Lung (tissue), 9 donors: ENCODE measurements at regions not wholly inside any gene's neighbourhood (a gene's known extent, or its start where the extent isn't known, plus 50 kb on each side); places are given as distances from the start of the nearest gene placed in this dataset.
"Not testable (repeated sequence)": the region's sequence is repeated elsewhere in the genome, so short reads cannot be mapped to it uniquely, and the experiment has no call there.

Experiments
- ATAC-seq: fragments of 200-7000 bp; cut with Tn5 transposase; one replicate; pipeline ENCODE4 v1.9.1; 2020; ENCODE audit warnings: moderate number of reproducible peaks; ENCODE audit not compliant: insufficient read depth, low FRiP score
- DNase-seq, 3 donors: peaks; one replicate each; pipeline ENCODE4 v3.0.0-alpha.2; 2013 to 2017
- H3K27ac ChIP-seq, 2 donors: one replicate each; pipeline ENCODE4 v1.5.1; 2013; ENCODE audit warnings: mild to moderate bottlenecking in 2 of 2, moderate library complexity in 2 of 2, control low read depth in 1 of 2, inconsistent platforms in 1 of 2, low read depth in 1 of 2, low read length in 1 of 2
- H3K27me3 ChIP-seq, 3 donors: one replicate each; pipeline ENCODE4 v1.5.1; 2013; ENCODE audit warnings: low read length in 2 of 3; ENCODE audit not compliant: control insufficient read depth in 3 of 3, insufficient read depth in 3 of 3
- H3K36me3 ChIP-seq, 4 donors: one replicate each; pipeline ENCODE4 v1.5.1; 2013; ENCODE audit warnings: low read length in 4 of 4, mild to moderate bottlenecking in 1 of 4, moderate library complexity in 1 of 4; ENCODE audit not compliant: control insufficient read depth in 4 of 4, insufficient read depth in 4 of 4
- H3K4me1 ChIP-seq, 5 donors: one replicate each; pipeline ENCODE4 v1.5.1; 2013; ENCODE audit warnings: low read length in 5 of 5, mild to moderate bottlenecking in 2 of 5, moderate library complexity in 1 of 5; ENCODE audit not compliant: control insufficient read depth in 5 of 5, insufficient read depth in 5 of 5
- H3K4me3 ChIP-seq: one replicate; pipeline ENCODE4 v1.5.1; 2013; ENCODE audit warnings: mild to moderate bottlenecking, control low read depth, moderate library complexity
- H3K9ac ChIP-seq, 2 donors: one replicate each; pipeline ENCODE4 v1.5.1; 2013; ENCODE audit warnings: low read length in 2 of 2, control low read depth in 1 of 2; ENCODE audit not compliant: insufficient read depth in 1 of 2
- H3K9me3 ChIP-seq, 4 donors: one replicate each; pipeline ENCODE4 v1.5.1; 2013; ENCODE audit warnings: low read length in 3 of 4, mild to moderate bottlenecking in 1 of 4, moderate library complexity in 1 of 4; ENCODE audit not compliant: control insufficient read depth in 4 of 4, insufficient read depth in 3 of 4
- WGBS, 2 donors: extraction: QIAGEN DNeasy Blood & Tissue Kit; methylation state at CpG; one replicate each; pipeline ENCODE4 v1.1.7; 2013; 5-methylcytosine and 5-hydroxymethylcytosine counted together
- donor health status: Bipolar disorder and iron deficiency.
- donor health status: healthy.
- donor health status: DM: yes; HTN: yes; CAD: no.

DNA sequence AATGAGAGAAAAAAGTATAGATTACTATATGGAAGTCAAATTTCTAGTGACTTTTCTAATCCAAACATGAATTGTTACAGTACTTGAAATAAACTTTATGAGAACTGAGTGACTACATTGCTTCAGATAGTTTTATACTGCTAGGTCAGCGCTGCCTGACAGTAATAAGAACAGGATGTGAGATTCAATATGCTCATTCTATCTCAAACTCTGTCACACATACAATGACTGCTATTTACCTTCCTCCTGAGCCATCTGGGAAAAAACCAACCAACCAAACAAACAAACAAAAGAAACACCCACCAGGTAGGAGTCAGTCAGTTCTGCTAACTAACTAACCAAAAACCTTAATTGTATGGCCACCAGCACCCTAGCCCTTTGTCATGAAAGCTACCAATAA is 89.0 kb upstream of the NOTCH2NLA start:
- not testable (repeated sequence) for H3K27ac ChIP-seq, DNase-seq, H3K4me1 ChIP-seq, H3K4me3 ChIP-seq, H3K9ac ChIP-seq, H3K9me3 ChIP-seq, ATAC-seq, H3K36me3 ChIP-seq, H3K27me3 ChIP-seq
- 79 to 100% methylated on average over 1 of the region's 1 CpG for WGBS, 2 donors

GRCh38 chr1:146314449-146315246 is 85.8 kb upstream of the NOTCH2NLA start:
- ATAC-seq, H3K9me3 ChIP-seq, H3K27me3 ChIP-seq, DNase-seq, H3K4me3 ChIP-seq, H3K27ac ChIP-seq, H3K36me3 ChIP-seq, H3K9ac ChIP-seq, H3K4me1 ChIP-seq: not testable (repeated sequence)
- no CpG with 5 or more reads among the region's 5 CpGs for WGBS, 2 donors

DNA sequence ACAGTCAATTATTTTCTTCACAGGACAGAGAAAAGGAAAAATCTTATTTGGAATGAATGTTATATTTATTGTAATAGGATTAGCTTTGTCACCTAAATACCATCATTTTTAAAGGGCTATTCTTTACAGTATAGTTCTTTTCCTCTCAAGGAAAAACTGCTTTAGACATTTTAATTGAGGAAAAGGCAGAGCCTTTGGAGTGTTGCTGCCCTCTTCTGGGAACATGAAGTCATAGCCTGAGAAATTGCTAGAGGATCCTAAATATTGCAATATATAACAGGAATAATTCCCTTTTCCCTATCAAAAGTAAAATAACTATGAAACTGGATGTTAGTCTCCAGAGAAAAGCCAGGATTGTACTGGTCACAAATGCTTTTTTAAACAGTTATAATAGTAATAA is 81.8 kb upstream of the NOTCH2NLA start:
- H3K36me3 ChIP-seq, ATAC-seq, H3K27me3 ChIP-seq, H3K27ac ChIP-seq, H3K9me3 ChIP-seq, H3K9ac ChIP-seq, H3K4me1 ChIP-seq, H3K4me3 ChIP-seq, DNase-seq: not testable (repeated sequence)

GRCh38 chr1:146309427-146309826 is 80.6 kb upstream of the NOTCH2NLA start:
- no CpG with 5 or more reads among the region's 1 CpG for WGBS, 2 donors
- H3K9ac ChIP-seq, H3K36me3 ChIP-seq, H3K4me1 ChIP-seq, H3K27me3 ChIP-seq, DNase-seq, H3K4me3 ChIP-seq, H3K27ac ChIP-seq, H3K9me3 ChIP-seq: not testable (repeated sequence)
- peak; percentile 71 for ATAC-seq

- not testable (repeated sequence) for H3K27ac ChIP-seq, H3K36me3 ChIP-seq
Measured at GRCh38 chr1:146308892-146309291, 80.1 kb upstream of the NOTCH2NLA start.

DNA sequence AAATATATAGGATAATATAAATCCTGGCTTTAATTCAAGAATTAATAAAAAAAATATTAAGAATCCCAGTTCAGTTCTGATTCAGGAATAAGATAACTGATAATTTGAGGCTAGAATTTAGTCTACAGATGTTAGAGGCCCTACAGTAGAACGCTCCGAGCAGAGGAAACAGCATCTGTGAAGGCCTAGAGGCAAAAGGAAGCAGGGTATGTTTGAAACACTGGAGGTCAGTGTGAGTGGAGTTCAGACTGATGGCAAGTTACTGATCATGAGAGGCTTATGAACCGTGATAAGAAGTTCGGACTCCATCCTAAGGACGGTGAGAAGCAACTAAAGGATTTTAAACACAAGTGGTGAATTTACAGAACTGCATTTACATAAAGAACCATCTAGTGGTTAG is 79.3 kb upstream of the NOTCH2NLA start:
- not testable (repeated sequence) for H3K4me3 ChIP-seq, H3K27ac ChIP-seq, H3K4me1 ChIP-seq, H3K9me3 ChIP-seq, DNase-seq, H3K27me3 ChIP-seq, ATAC-seq, H3K9ac ChIP-seq, H3K36me3 ChIP-seq
- WGBS, 2 donors: 54 to 70% methylated on average over 3 of the region's 5 CpGs

More at GRCh38 chr1:146308892-146309291, 80.1 kb upstream of the NOTCH2NLA start:
- H3K4me3 ChIP-seq, H3K27me3 ChIP-seq, H3K9ac ChIP-seq, DNase-seq, H3K9me3 ChIP-seq, ATAC-seq, H3K4me1 ChIP-seq: not testable (repeated sequence)
- 50 to 60% methylated on average over 1 of the region's 1 CpG for WGBS, 2 donors

- not testable (repeated sequence) for DNase-seq, H3K36me3 ChIP-seq, H3K9ac ChIP-seq, H3K4me1 ChIP-seq, H3K4me3 ChIP-seq, H3K9me3 ChIP-seq, H3K27ac ChIP-seq, H3K27me3 ChIP-seq
- peak; percentile 53 for ATAC-seq
- WGBS, 2 donors: no CpG with 5 or more reads among the region's 5 CpGs
Measured at GRCh38 chr1:146307632-146308031, 78.8 kb upstream of the NOTCH2NLA start.

GRCh38 chr1:146306651-146307050 is 77.8 kb upstream of the NOTCH2NLA start:
- not testable (repeated sequence) for H3K36me3 ChIP-seq, H3K9me3 ChIP-seq, DNase-seq, H3K4me3 ChIP-seq, H3K9ac ChIP-seq, H3K27ac ChIP-seq, H3K27me3 ChIP-seq, ATAC-seq, H3K4me1 ChIP-seq
